Ishikawa (cell line): ENCODE measurements at regions not wholly inside any gene's neighbourhood (a gene's known extent, or its start where the extent isn't known, plus 50 kb on each side); places are given as distances from the start of the nearest gene placed in this dataset.

Experiments used
- CEBPB ChIP-seq: IDR thresholded peaks from 2 replicates; pipeline ENCODE4 v1.6.1; 2012
- CREB1 ChIP-seq: IDR thresholded peaks from 2 replicates; pipeline ENCODE4 v1.6.1; 2012; ENCODE audit warnings: low read depth
- EGR1 ChIP-seq: IDR thresholded peaks from 2 replicates; pipeline ENCODE4 v1.6.1; 2012
- EP300 ChIP-seq: IDR thresholded peaks from 2 replicates; pipeline ENCODE4 v1.6.1; 2012; ENCODE audit warnings: borderline replicate concordance
- FOXM1 ChIP-seq: IDR thresholded peaks from 2 replicates; pipeline ENCODE4 v1.6.1; 2012; ENCODE audit warnings: low read depth, borderline replicate concordance
- NFIC ChIP-seq: IDR thresholded peaks from 2 replicates; pipeline ENCODE4 v1.6.1; 2012
- RAD21 ChIP-seq: IDR thresholded peaks from 2 replicates; pipeline ENCODE4 v1.6.1; 2012; ENCODE audit warnings: low read depth
- TAF1 ChIP-seq: IDR thresholded peaks from 2 replicates; pipeline ENCODE4 v1.6.1; 2012; ENCODE audit warnings: low read depth, mild to moderate bottlenecking
- TCF12 ChIP-seq: IDR thresholded peaks from 2 replicates; pipeline ENCODE4 v1.6.1; 2012; ENCODE audit warnings: low read depth
- TEAD4 ChIP-seq: IDR thresholded peaks from 2 replicates; pipeline ENCODE4 v1.6.1; 2012
- YY1 ChIP-seq: IDR thresholded peaks from 2 replicates; pipeline ENCODE4 v1.6.1; 2012; ENCODE audit warnings: low read depth
- ZBTB7A ChIP-seq: IDR thresholded peaks from 2 replicates; pipeline ENCODE4 v1.6.1; 2012; ENCODE audit warnings: low read depth
- TF ChIP-seq, protein P1 (sequence below): IDR thresholded peaks from 2 replicates; pipeline ENCODE4 v1.6.1; 2012
- TF ChIP-seq, protein P2 (sequence below): IDR thresholded peaks from 2 replicates; pipeline ENCODE4 v1.6.1; 2012
- TF ChIP-seq, protein P3 (sequence below): IDR thresholded peaks from 2 replicates; pipeline ENCODE4 v1.6.1; 2012; ENCODE audit warnings: low read depth, mild to moderate bottlenecking

DNA sequence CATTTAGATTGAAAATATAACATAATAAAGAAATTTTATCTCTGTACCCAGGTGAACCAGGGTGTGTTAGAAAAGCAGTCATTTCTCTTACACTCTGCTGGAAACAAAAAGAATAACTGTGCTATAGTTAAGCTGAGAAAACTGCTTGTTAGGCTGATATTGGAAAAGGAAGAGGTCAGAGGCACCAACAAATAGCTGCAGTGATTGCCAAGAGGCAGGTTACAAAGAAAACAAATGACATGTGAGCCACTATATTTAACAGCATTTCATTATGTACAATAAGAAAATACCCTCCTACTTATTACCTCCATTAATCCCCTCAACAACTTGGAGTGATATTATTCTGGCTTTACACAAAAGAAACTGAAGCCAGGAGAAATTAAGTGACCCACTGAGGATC lies 607.9 kb upstream of the TLE4 start:
- TF ChIP-seq, protein P1, sequence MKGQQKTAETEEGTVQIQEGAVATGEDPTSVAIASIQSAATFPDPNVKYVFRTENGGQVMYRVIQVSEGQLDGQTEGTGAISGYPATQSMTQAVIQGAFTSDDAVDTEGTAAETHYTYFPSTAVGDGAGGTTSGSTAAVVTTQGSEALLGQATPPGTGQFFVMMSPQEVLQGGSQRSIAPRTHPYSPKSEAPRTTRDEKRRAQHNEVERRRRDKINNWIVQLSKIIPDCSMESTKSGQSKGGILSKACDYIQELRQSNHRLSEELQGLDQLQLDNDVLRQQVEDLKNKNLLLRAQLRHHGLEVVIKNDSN = no peak
- TF ChIP-seq EGR1 (no peak), CEBPB (no peak), YY1 (no peak), EP300 (no peak)
- TF ChIP-seq, protein P2, sequence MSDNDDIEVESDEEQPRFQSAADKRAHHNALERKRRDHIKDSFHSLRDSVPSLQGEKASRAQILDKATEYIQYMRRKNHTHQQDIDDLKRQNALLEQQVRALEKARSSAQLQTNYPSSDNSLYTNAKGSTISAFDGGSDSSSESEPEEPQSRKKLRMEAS = no peak

DNA sequence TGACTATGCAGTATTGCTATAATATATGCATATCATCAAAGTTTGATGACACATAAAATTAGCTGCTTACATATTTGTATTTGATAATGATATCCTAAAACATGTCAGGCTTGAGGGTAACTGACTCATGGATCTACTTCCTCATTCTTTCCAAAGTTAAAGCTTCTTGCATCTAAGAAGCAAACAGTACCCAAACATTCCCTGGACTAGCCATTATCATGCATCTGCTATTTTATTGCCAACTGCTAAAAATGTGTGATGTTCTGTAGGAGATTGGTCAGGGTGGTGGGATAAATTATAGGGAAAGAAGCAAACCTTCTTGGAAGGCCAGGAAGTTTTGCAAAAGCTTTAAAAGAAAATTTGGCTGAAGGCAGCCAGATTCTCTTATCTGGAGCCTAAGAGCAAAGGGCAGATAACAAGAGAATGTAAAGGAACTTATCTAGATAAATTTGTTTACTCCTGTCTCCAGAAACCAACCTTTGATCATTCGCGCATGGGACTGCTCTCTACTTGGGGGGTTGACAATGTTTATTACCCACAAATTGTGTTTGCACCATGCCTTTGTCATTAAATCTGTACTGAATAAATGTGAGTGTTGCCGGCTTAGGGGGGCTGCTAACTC lies 604.1 kb upstream of the TLE4 start:
- no peak for TF ChIP-seq TCF12
- TF ChIP-seq CEBPB = no peak
- TF ChIP-seq, protein P1 = no peak
- TF ChIP-seq EGR1 = no peak
- TF ChIP-seq ZBTB7A = no peak
- TF ChIP-seq TAF1 = no peak
- TF ChIP-seq YY1 = no peak
- no peak for TF ChIP-seq CREB1
- TF ChIP-seq, protein P2 = no peak
- no peak for TF ChIP-seq EP300
- no peak for TF ChIP-seq NFIC
- TF ChIP-seq TEAD4 = no peak
- no peak for TF ChIP-seq FOXM1
- TF ChIP-seq RAD21 = no peak
- TF ChIP-seq, protein P3, sequence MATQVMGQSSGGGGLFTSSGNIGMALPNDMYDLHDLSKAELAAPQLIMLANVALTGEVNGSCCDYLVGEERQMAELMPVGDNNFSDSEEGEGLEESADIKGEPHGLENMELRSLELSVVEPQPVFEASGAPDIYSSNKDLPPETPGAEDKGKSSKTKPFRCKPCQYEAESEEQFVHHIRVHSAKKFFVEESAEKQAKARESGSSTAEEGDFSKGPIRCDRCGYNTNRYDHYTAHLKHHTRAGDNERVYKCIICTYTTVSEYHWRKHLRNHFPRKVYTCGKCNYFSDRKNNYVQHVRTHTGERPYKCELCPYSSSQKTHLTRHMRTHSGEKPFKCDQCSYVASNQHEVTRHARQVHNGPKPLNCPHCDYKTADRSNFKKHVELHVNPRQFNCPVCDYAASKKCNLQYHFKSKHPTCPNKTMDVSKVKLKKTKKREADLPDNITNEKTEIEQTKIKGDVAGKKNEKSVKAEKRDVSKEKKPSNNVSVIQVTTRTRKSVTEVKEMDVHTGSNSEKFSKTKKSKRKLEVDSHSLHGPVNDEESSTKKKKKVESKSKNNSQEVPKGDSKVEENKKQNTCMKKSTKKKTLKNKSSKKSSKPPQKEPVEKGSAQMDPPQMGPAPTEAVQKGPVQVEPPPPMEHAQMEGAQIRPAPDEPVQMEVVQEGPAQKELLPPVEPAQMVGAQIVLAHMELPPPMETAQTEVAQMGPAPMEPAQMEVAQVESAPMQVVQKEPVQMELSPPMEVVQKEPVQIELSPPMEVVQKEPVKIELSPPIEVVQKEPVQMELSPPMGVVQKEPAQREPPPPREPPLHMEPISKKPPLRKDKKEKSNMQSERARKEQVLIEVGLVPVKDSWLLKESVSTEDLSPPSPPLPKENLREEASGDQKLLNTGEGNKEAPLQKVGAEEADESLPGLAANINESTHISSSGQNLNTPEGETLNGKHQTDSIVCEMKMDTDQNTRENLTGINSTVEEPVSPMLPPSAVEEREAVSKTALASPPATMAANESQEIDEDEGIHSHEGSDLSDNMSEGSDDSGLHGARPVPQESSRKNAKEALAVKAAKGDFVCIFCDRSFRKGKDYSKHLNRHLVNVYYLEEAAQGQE = no peak

DNA sequence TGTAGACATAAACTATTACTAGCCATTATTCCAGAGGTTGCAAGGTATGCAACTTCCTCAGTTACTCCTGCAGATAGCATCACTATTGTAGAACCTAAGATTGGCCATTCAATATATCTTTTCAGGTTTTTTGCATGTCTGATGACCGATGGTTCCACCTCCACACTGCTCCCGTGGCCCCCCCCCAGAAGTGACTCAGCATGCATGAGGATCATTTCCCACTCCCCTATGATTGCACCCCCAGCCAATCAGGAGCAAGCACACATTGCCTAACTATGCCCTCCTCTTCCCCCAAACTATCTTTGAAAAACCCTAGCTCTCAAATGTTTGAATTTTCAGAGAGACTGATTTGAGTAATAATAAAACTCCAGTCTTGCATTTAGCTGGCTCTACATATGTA lies 601.4 kb upstream of the TLE4 start:
- TF ChIP-seq TEAD4 (no peak), TAF1 (no peak), RAD21 (no peak), FOXM1 (no peak), CEBPB (no peak), NFIC (no peak), ZBTB7A (no peak), EGR1 (no peak), CREB1 (no peak), YY1 (no peak), TCF12 (no peak), EP300 (no peak)
- TF ChIP-seq, protein P3 = no peak
- TF ChIP-seq, protein P1 = no peak
- TF ChIP-seq, protein P2 = no peak

DNA sequence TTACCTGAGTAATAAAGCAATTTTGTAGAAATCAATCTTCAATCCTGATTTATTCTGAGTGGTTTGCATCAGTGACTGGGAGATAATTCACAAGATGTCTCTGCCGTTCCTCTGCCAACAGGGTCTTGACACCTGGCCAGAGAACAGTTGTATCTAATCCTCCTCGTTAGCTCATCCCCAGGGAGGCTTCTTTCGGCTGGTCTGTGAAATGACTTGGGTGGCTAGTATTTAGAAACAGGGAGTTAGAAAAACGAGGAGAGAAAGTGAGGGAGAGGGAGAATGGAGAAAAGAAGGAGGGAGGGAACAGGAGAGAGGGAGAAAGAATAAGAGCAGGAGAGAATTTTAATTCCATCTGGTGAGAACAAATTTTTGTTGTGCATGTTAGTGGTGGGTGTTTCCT lies 600.2 kb upstream of the TLE4 start:
- TF ChIP-seq TCF12 = no peak
- no peak for TF ChIP-seq NFIC
- TF ChIP-seq FOXM1 = no peak
- TF ChIP-seq, protein P2 = no peak
- TF ChIP-seq TAF1 = no peak
- TF ChIP-seq RAD21 = no peak
- TF ChIP-seq ZBTB7A = no peak
- TF ChIP-seq YY1 = no peak
- no peak for TF ChIP-seq EGR1

DNA sequence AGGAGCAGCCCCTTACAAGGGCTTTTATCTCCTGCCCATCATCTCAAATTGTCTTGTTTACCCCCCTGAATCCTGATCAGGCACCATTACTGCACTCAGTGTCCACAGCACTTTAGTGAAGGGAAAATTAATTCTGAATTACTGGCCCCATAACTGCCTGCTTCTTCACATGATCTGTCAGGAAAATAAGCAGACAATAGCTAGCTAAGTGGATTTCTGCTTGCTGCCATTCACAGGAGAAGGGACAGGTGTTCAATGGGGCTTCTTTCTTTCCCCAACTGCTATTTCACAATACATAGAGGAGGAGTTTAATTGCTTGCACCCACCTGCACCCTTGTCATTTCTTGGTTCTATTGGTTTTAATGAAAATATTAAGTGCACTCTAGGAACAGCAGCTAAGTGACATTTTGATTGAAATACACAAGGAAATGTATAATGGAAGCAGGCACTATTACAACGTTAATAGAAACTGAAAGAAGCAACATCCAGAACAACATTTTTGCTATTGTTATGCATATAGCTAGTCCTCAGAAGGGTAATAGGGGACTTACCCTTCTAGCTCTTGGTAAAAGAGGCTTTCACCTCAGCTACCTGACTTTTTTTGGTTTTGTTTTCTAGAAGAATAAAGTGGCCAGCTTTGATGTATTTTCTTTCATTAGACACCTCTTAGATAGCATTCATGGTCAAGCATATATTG lies 599.3 kb upstream of the TLE4 start:
- TF ChIP-seq, protein P2 = no peak
- TF ChIP-seq TEAD4 (no peak), FOXM1 (no peak)
